ENCODE measurements at regions not wholly inside any gene's neighbourhood (a gene's known extent, or its start where the extent isn't known, plus 50 kb on each side); places are given as distances from the start of the nearest gene placed in this dataset.
A peak's percentile ranks its signal among the peaks of the same experiment; 100 is the strongest.

DNA sequence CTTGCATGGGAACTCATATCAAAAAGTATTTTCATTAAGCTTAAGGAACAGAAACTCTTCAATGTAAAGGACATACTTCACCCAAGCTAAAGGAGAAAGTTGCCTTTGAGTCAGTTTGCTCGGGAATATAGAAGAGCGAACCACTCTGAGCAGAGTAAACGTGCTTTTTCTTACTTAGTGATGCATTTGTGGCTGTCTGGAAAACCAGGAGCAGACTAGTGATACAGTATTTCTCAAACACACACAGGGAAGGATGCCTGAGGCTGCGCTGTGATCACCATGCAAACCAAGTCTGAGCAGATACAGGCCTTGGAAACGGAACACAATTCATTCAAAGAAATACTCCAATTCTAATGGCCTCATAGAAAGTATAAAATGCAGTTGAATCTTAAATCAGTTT is 121.0 kb upstream of the CDIN1 start:
- TF ChIP-seq, protein P1, sequence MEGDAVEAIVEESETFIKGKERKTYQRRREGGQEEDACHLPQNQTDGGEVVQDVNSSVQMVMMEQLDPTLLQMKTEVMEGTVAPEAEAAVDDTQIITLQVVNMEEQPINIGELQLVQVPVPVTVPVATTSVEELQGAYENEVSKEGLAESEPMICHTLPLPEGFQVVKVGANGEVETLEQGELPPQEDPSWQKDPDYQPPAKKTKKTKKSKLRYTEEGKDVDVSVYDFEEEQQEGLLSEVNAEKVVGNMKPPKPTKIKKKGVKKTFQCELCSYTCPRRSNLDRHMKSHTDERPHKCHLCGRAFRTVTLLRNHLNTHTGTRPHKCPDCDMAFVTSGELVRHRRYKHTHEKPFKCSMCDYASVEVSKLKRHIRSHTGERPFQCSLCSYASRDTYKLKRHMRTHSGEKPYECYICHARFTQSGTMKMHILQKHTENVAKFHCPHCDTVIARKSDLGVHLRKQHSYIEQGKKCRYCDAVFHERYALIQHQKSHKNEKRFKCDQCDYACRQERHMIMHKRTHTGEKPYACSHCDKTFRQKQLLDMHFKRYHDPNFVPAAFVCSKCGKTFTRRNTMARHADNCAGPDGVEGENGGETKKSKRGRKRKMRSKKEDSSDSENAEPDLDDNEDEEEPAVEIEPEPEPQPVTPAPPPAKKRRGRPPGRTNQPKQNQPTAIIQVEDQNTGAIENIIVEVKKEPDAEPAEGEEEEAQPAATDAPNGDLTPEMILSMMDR (IDR thresholded peaks at IDR 0.05; ENCODE audit: insufficient read depth, low read length, poor library complexity, severe bottlenecking): no peak
- no peaks in the 10 kb centered on the region for H3K27me3 ChIP-seq (ENCODE audit: control insufficient read depth, insufficient read depth, low read length)
- no peaks in the 10 kb centered on the region for H3K36me3 ChIP-seq (ENCODE audit: control insufficient read depth, insufficient read depth, low read length)
- no peak overlapping the region for H3K4me3 ChIP-seq (ENCODE audit: low read depth, low read length)
- DNase-seq (ENCODE audit: low read depth): no peak

DNA sequence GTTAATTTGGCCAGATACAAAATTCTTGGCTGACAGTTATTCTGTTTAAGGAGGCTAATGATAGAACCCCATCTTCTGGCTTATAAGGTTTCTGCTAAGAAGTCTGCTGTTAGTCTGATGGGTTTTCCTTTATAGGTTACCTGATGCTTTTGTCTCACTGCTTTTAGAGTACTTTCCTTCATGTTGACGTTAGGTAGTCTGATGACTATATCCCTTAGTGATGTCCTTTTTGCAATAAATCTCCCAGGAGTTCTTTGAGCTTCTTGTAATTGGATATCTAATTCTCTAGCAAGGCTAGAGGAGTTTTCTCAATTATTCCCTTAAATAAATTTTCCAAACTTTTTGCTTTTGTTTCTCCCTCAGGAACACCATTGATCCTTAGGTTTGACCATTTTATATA is 114.1 kb upstream of the CDIN1 start:
- DNase-seq (ENCODE audit: low read depth): no peak
- TF ChIP-seq, protein P1 (IDR thresholded peaks at IDR 0.05; ENCODE audit: insufficient read depth, low read length, poor library complexity, severe bottlenecking): no peak
- Histone ChIP-seq H3K4me3 (ENCODE audit: low read depth, low read length) (no peak overlapping the region), H3K27me3 (ENCODE audit: control insufficient read depth, insufficient read depth, low read length) (no peaks in the 10 kb centered on the region), H3K36me3 (ENCODE audit: control insufficient read depth, insufficient read depth, low read length) (no peaks in the 10 kb centered on the region)

DNA sequence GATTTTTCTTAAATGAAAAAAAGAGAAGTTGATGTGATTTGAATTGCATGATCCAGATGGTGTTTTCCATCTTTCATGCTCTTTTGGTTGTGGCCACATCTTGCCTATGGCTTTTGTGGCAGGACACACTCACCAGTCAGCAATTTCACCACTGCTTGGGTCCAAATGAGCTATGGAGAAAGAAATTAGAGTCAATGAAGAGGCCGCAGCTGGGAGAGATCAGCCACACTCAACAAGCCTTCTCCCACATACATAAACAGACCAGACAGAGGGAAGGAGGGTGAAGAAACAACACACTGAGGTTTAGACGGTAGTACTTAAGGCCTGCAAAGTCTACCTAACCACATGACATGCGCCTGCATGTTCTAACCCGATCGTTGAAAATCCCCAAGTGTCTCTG is 110.7 kb upstream of the CDIN1 start:
- TF ChIP-seq, protein P1 (IDR thresholded peaks at IDR 0.05; ENCODE audit: insufficient read depth, low read length, poor library complexity, severe bottlenecking): no peak
- Histone ChIP-seq H3K27me3 (ENCODE audit: control insufficient read depth, insufficient read depth, low read length) (no peaks in the 10 kb centered on the region), H3K4me3 (ENCODE audit: low read depth, low read length) (no peak overlapping the region), H3K36me3 (ENCODE audit: control insufficient read depth, insufficient read depth, low read length) (no peaks in the 10 kb centered on the region)
- peak; percentile 38 for DNase-seq (ENCODE audit: low read depth)

DNA sequence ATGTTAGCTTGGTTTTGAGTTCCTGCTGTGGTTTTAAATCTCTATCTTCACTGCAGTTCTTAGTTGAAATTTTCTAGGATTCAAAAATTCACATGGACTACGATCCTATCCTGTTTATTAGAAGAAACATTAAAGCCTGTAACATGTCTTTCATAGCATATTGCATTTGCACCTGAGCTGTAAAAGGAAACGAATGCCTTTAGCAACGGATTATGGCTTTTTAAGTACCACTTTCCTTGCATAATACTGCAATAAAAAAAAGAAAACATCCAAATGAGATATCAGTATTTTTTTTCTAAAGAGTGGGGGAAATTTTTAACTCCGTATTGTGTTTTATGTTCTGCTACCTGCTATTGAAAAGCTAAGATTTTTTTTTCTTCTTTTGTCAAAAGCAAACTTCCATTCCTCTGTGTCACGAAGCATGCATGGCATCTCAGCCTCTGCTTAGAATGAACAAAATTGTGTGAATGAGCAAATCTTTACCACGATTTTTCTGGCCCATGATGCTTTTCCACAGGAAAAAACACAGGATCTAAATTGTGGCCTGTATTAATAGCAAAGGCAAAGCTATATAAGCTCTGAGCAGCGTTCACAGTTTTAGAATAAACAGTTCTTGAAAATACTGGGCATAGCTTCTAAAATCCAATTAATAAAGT is 110.0 kb upstream of the CDIN1 start:
- Histone ChIP-seq H3K36me3 (ENCODE audit: control insufficient read depth, insufficient read depth, low read length) (no peaks in the 10 kb centered on the region), H3K4me3 (ENCODE audit: low read depth, low read length) (no peak overlapping the region), H3K27me3 (ENCODE audit: control insufficient read depth, insufficient read depth, low read length) (no peaks in the 10 kb centered on the region)
- TF ChIP-seq, protein P1 (IDR thresholded peaks at IDR 0.05; ENCODE audit: insufficient read depth, low read length, poor library complexity, severe bottlenecking): no peak
- peak; percentile 12 for DNase-seq (ENCODE audit: low read depth)

DNA sequence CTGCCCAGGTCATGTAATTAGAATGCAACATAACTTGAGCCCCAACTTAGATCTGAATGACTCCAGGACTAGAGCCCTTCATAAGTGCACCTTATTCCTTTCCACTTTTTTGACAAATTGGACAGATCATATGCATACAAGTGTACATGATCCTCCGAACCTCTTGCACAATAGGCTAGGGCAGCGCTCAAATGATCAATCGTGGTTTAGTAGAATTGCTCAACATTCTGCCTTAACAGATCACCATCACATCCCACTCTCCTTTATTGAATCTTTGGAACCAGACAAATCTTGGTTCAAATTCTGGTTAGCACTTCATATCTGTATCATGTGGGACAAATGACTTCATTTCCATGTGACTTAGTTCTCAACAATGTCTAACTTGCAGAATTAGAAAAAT is 106.8 kb upstream of the CDIN1 start:
- no peaks in the 10 kb centered on the region for H3K36me3 ChIP-seq (ENCODE audit: control insufficient read depth, insufficient read depth, low read length)
- no peak for DNase-seq (ENCODE audit: low read depth)
- H3K27me3 ChIP-seq (ENCODE audit: control insufficient read depth, insufficient read depth, low read length): no peaks in the 10 kb centered on the region
- TF ChIP-seq, protein P1 (IDR thresholded peaks at IDR 0.05; ENCODE audit: insufficient read depth, low read length, poor library complexity, severe bottlenecking): no peak
- no peak overlapping the region for H3K4me3 ChIP-seq (ENCODE audit: low read depth, low read length)

DNA sequence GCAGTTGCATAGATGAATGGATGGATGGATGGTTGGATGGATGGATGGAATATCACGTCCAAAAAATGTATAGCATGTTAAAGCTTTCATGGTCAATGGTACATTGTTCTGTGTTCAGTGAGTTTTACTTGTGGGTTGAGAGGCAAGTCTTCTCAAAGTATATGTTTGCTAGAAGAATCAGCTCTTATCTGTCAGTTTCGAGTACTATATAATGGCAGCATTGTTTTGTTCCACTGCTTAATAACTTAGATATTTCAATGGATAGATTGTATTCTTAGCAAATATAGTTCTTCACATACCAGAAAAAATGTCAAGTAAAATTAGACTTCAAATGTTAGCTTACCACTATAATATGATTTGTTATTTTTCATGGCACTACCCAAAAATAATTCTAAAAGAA is 100.9 kb upstream of the CDIN1 start:
- Histone ChIP-seq H3K4me3 (ENCODE audit: low read depth, low read length) (no peak overlapping the region), H3K27me3 (ENCODE audit: control insufficient read depth, insufficient read depth, low read length) (no peaks in the 10 kb centered on the region), H3K36me3 (ENCODE audit: control insufficient read depth, insufficient read depth, low read length) (no peaks in the 10 kb centered on the region)
- TF ChIP-seq, protein P1 (IDR thresholded peaks at IDR 0.05; ENCODE audit: insufficient read depth, low read length, poor library complexity, severe bottlenecking): no peak
- DNase-seq (ENCODE audit: low read depth): no peak
